Mesendoderm (in vitro differentiated cells): ENCODE measurements at regions not wholly inside any gene's neighbourhood (a gene's known extent, or its start where the extent isn't known, plus 50 kb on each side); places are given as distances from the start of the nearest gene placed in this dataset.

Experiments used
- DNase-seq: peaks from one replicate; pipeline ENCODE4 v3.0.0; 2013
- H2AK5ac ChIP-seq: 2 replicates; pipeline ENCODE4 v1.6.1; 2013; ENCODE audit warnings: low read length, inconsistent platforms
- H2BK120ac ChIP-seq: 2 replicates; pipeline ENCODE4 v1.6.1; 2013; ENCODE audit warnings: low read depth, mild to moderate bottlenecking, low read length, moderate library complexity, mixed read lengths
- H2BK15ac ChIP-seq: replicated peaks from 2 replicates; pipeline ENCODE4 v1.6.1; 2013; ENCODE audit warnings: low read depth, mild to moderate bottlenecking, moderate library complexity
- H2BK5ac ChIP-seq: 2 replicates; pipeline ENCODE4 v1.6.1; 2013; ENCODE audit warnings: low read length, inconsistent platforms
- H3K18ac ChIP-seq: 2 replicates; pipeline ENCODE4 v1.6.1; 2013; ENCODE audit warnings: mild to moderate bottlenecking, low read length, mixed read lengths
- H3K23ac ChIP-seq: one replicate; pipeline ENCODE4 v1.6.1; 2013; ENCODE audit warnings: low read length
- H3K27ac ChIP-seq: 2 replicates; pipeline ENCODE4 v1.5.1; 2013; ENCODE audit warnings: low read depth, mild to moderate bottlenecking, inconsistent platforms, low read length, moderate library complexity
- H3K27me3 ChIP-seq: 2 replicates; pipeline ENCODE4 v1.6.1; 2013; ENCODE audit warnings: low read length, control low read depth, mild to moderate bottlenecking, inconsistent platforms; ENCODE audit not compliant: insufficient read depth, poor library complexity
- H3K36me3 ChIP-seq: 2 replicates; pipeline ENCODE4 v1.6.1; 2013; ENCODE audit warnings: low read length, inconsistent platforms; ENCODE audit not compliant: control insufficient read depth, insufficient read depth
- H3K4ac ChIP-seq: one replicate; pipeline ENCODE4 v1.6.1; 2013; ENCODE audit warnings: low read depth, mild to moderate bottlenecking, low read length, moderate library complexity
- H3K4me1 ChIP-seq: 2 replicates; pipeline ENCODE4 v1.6.1; 2013; ENCODE audit warnings: low read depth, low read length, inconsistent platforms; ENCODE audit not compliant: control insufficient read depth
- H3K4me2 ChIP-seq: 2 replicates; pipeline ENCODE4 v1.6.1; 2013; ENCODE audit warnings: low read length
- H3K4me3 ChIP-seq: 2 replicates; pipeline ENCODE4 v1.5.1; 2013; ENCODE audit warnings: mild to moderate bottlenecking, low read length
- H3K56ac ChIP-seq: one replicate; pipeline ENCODE4 v1.6.1; 2013; ENCODE audit warnings: low read length
- H3K79me1 ChIP-seq: 2 replicates; pipeline ENCODE4 v1.6.1; 2013; ENCODE audit warnings: low read length, inconsistent platforms
- H3K79me2 ChIP-seq: 2 replicates; pipeline ENCODE4 v1.6.1; 2013; ENCODE audit warnings: mild to moderate bottlenecking, low read length; ENCODE audit not compliant: control insufficient read depth, insufficient read depth
- H3K9ac ChIP-seq: 2 replicates; pipeline ENCODE4 v1.6.1; 2013; ENCODE audit warnings: low read length, inconsistent platforms
- H4K5ac ChIP-seq: one replicate; pipeline ENCODE4 v1.6.1; 2013; ENCODE audit warnings: low read length
- H4K8ac ChIP-seq: one replicate; pipeline ENCODE4 v1.6.1; 2013; ENCODE audit warnings: low read depth, mild to moderate bottlenecking, control low read depth, low read length, moderate library complexity
- WGBS: extraction: QIAGEN DNeasy Blood & Tissue Kit; methylation state at CpG from one replicate; pipeline ENCODE4 v1.1.7; 2013; ENCODE audit warnings: low lambda C conversion rate, missing lambda C conversion rate; ENCODE audit not compliant: insufficient coverage; ENCODE audit errors: extremely low coverage; 5-methylcytosine and 5-hydroxymethylcytosine counted together

DNA sequence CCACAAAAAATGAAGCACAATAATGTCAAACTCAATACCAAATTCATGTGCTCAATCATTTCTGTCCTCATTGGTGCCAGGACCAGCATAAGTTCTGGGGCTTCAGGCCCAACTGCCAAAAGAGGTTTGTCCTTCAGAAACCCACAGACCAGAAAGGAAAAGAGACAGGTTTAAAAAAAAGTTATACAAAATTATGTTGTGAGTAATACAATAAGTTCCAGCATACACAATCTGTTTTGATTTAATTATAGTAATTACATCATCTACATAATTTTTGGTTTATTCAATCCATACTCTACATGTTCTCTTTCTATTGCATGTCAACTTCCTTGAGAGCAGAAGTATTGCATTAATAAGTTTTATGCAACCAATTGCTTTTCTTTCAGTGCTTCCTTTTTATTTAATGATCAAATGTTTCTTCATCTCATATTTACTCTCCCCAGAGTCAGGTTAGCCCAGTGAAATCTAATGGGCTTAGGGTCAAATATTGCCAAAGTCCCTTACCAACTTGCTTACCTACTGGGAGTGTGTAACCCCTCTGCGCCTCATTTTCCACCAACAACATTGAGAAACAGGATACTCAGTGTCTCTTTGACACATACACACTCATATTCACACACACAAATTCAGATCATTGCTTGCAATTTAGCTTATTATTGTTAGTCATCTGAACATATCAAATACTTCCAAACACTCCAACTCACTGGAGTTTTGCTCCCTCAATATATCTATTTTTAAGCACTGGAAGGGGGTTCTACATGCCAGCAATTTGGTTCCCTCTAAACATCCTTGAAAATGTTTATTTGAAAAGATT, 424.4 kb upstream of the MARCKS start:
- Histone ChIP-seq H3K4me2 (no peak overlapping the region), H3K27ac (no peak overlapping the region), H3K9ac (no peak overlapping the region), H3K79me2 (no peaks in the 10 kb centered on the region), H3K18ac (no peak overlapping the region), H3K36me3 (no peaks in the 10 kb centered on the region), H4K5ac (no peak overlapping the region), H3K27me3 (no peaks in the 10 kb centered on the region), H3K4me3 (no peak overlapping the region), H2AK5ac (no peak overlapping the region), H2BK15ac (no peak overlapping the region), H2BK120ac (no peak overlapping the region), H3K4me1 (no peaks in the 10 kb centered on the region), H3K4ac (no peak overlapping the region), H3K56ac (no peak overlapping the region), H3K23ac (no peak overlapping the region), H4K8ac (no peak overlapping the region), H2BK5ac (no peak overlapping the region), H3K79me1 (no peaks in the 10 kb centered on the region)
- DNase-seq, result no peak
- no CpG with 5 or more reads among the region's 1 CpG for WGBS

DNA sequence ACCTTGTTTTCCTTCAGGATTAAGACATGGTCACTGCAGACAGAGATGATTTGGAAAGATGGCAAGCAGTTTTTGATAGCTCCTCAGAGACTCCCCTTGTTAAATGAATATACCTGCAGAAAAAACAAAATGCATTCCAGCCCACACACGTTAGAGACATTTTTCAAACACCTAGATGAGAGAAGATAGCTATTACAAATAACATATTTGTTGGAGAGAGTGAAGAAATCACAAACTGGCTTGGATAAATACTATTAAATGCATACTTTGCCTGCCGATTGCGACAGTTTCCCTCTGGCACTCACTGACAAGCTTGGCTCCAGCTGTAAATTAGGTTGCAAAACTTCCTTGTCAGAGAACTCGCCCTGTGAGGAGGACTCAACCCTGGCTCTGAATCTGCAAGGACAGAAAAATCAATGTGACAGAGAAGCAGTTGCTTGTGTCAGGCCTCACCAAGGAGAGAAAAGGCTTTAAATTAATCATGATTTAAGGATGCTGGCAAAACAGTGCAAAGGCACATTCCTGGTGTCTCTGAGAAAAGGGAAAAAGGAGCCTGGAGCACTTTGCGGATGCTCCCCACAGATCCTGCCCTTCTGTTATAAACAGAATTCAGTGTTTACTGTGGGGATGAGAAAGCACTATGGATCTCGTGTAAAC, 423.7 kb upstream of the MARCKS start:
- no peak overlapping the region for H3K4ac ChIP-seq
- no peak overlapping the region for H3K9ac ChIP-seq
- H3K79me1 ChIP-seq, result no peaks in the 10 kb centered on the region
- no peaks in the 10 kb centered on the region for H3K27me3 ChIP-seq
- H4K8ac ChIP-seq, result no peak overlapping the region
- no peaks in the 10 kb centered on the region for H3K79me2 ChIP-seq
- no peak overlapping the region for H3K27ac ChIP-seq
- H3K4me1 ChIP-seq, result no peaks in the 10 kb centered on the region
- no peak overlapping the region for H3K4me2 ChIP-seq
- no peak overlapping the region for H3K4me3 ChIP-seq
- no CpG with 5 or more reads among the region's 6 CpGs for WGBS
- H3K18ac ChIP-seq, result no peak overlapping the region
- H2BK15ac ChIP-seq, result no peak overlapping the region
- no peak for DNase-seq
- no peak overlapping the region for H2AK5ac ChIP-seq
- H3K36me3 ChIP-seq, result no peaks in the 10 kb centered on the region
- no peak overlapping the region for H2BK120ac ChIP-seq
- H2BK5ac ChIP-seq, result no peak overlapping the region
- no peak overlapping the region for H4K5ac ChIP-seq
- no peak overlapping the region for H3K56ac ChIP-seq
- H3K23ac ChIP-seq, result no peak overlapping the region

- Histone ChIP-seq H2AK5ac (no peak overlapping the region), H3K36me3 (no peaks in the 10 kb centered on the region)
Observed at GRCh38 chr6:113434641-113435040, 422.5 kb upstream of the MARCKS start.

DNA sequence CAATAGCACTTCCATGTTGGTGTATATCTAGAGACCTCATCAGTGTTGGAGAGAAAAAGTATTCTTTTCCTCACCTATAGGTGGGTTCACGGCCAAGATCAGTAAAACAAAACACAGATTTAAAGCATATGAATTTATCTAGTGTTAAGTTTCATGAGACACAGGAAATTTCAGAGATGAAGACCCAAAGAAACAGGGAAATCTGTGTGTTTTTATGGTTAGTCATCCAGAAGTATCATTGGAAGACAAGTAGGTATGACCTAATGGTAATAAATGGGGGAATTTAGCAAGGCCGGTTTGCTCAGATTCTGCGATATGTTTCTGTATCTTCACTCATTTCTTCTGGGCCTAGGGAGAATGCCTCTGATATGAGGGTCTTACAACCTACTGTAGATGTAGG, 419.6 kb upstream of the MARCKS start:
- DNase-seq, result no peak
- Histone ChIP-seq H3K4me3 (no peak overlapping the region), H3K4me2 (no peak overlapping the region), H3K79me2 (no peaks in the 10 kb centered on the region), H3K27me3 (no peaks in the 10 kb centered on the region), H3K4me1 (no peaks in the 10 kb centered on the region), H4K8ac (no peak overlapping the region), H3K9ac (no peak overlapping the region), H3K23ac (no peak overlapping the region), H3K36me3 (no peaks in the 10 kb centered on the region), H3K4ac (no peak overlapping the region), H3K27ac (no peak overlapping the region), H2AK5ac (no peak overlapping the region), H3K56ac (no peak overlapping the region), H3K18ac (no peak overlapping the region), H2BK120ac (no peak overlapping the region), H3K79me1 (no peaks in the 10 kb centered on the region), H2BK5ac (no peak overlapping the region), H4K5ac (no peak overlapping the region), H2BK15ac (no peak overlapping the region)
- WGBS, result no CpG with 5 or more reads among the region's 3 CpGs

More at GRCh38 chr6:113434641-113435040, 422.5 kb upstream of the MARCKS start:
- H3K79me2 ChIP-seq, result no peaks in the 10 kb centered on the region
- H3K27me3 ChIP-seq, result no peaks in the 10 kb centered on the region
- H2BK5ac ChIP-seq, result no peak overlapping the region
- H4K5ac ChIP-seq, result no peak overlapping the region
- H3K27ac ChIP-seq, result no peak overlapping the region
- no CpG with 5 or more reads among the region's 3 CpGs for WGBS
- H3K9ac ChIP-seq, result no peak overlapping the region
- no peak overlapping the region for H3K23ac ChIP-seq
- no peaks in the 10 kb centered on the region for H3K79me1 ChIP-seq
- no peak overlapping the region for H4K8ac ChIP-seq
- H3K4me2 ChIP-seq, result no peak overlapping the region
- no peak overlapping the region for H2BK15ac ChIP-seq
- no peak overlapping the region for H2BK120ac ChIP-seq
- no peak overlapping the region for H3K4me3 ChIP-seq
- H3K4ac ChIP-seq, result no peak overlapping the region
- no peak overlapping the region for H3K56ac ChIP-seq
- DNase-seq, result no peak
- no peaks in the 10 kb centered on the region for H3K4me1 ChIP-seq
- H3K18ac ChIP-seq, result no peak overlapping the region

DNA sequence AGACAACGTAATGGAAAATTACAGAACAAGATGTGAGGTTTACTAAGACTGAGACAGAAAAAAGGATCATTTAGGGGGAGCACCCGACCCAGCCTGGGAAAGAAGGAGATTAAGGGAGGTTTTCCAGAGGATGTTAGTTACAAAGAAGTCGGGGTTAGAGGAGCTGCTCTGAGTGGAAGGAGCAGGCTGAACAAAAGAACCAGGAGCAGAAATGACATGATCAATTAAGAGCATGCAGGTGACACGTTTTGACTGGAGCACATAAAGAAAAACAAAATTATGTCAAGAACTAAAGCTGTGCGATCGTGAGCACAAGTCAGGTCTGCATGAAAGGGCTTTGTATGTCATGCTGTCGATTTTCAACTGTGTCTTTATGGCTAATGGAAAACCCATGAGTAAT, 417.3 kb upstream of the MARCKS start:
- no CpG with 5 or more reads among the region's 7 CpGs for WGBS
- H3K4ac ChIP-seq, result no peak overlapping the region
- no peak for DNase-seq

More for the DNA sequence above, 417.3 kb upstream of the MARCKS start:
- Histone ChIP-seq H3K79me2 (no peaks in the 10 kb centered on the region), H3K56ac (no peak overlapping the region), H4K8ac (no peak overlapping the region), H3K27me3 (no peaks in the 10 kb centered on the region), H3K4me1 (no peaks in the 10 kb centered on the region), H2BK120ac (no peak overlapping the region), H3K9ac (no peak overlapping the region), H3K4me3 (no peak overlapping the region), H2AK5ac (no peak overlapping the region), H2BK15ac (no peak overlapping the region), H3K27ac (no peak overlapping the region), H3K4me2 (no peak overlapping the region), H3K23ac (no peak overlapping the region), H2BK5ac (no peak overlapping the region), H4K5ac (no peak overlapping the region), H3K79me1 (no peaks in the 10 kb centered on the region), H3K18ac (no peak overlapping the region), H3K36me3 (no peaks in the 10 kb centered on the region)
